ENCODE measurements at regions not wholly inside any gene's neighbourhood (a gene's known extent, or its start where the extent isn't known, plus 50 kb on each side); places are given as distances from the start of the nearest gene placed in this dataset.

DNA sequence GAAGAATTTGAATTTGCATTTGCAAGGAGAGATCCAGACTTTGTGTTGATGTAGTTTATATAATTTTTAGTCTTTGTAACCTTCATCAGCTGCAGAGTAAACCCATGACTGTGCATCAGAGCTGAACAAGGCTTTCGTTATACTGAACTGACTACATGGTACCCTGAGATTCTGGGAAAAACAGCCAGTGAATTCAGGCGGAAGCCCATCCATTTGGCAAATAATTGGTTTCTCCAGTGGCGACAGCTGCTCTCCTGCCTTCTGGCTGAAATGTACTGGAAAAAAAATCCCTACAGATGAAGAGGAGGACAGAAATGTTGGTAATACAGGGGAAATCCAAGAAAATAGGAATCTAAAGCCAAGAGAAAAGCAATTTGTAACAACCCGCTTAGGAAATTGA is 657.5 kb upstream of the CDH7 start:
- FAIRE-seq, result no peak

- peak; percentile 17 for FAIRE-seq
These were observed 659.0 kb upstream of the CDH7 start for GRCh38 chr18:65091744-65092329.

DNA sequence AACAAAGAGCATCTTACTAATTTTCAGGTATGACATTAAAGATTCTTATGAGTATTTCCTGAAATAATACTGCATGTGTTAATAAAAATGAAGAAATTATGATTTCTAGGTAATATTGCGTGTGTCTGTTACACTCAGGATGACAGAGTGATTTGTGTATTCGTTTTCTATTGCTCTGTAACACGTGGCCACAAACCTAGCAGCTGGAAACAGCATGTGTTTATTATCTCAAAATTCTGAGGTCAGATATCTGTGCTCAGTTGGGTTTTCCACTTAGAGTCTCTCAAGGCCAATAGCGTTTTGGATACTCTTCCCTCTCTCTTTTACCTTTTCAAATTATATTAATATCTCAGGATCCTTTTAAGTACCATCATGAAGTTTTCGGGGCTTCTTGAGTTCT is 667.9 kb upstream of the CDH7 start:
- no peak for FAIRE-seq

DNA sequence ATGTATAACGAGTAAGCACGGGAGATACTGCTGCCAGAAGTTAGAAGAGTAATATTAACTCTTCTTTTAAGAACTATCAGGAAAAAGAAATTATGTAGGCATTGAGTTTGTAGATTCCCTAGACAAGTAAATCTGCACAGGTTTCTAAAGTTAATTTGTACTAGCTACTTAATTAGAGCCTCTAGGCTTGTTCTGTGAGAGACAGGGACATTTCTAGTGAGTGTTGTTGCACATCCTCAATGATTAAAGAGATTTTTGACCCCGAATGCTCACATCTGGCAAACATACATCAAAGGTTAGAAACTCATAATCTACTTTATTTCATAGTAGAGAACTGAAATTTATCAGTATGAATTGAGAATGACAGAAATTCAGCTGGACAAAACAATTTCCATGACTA is 669.0 kb upstream of the CDH7 start:
- FAIRE-seq, result no peak

DNA sequence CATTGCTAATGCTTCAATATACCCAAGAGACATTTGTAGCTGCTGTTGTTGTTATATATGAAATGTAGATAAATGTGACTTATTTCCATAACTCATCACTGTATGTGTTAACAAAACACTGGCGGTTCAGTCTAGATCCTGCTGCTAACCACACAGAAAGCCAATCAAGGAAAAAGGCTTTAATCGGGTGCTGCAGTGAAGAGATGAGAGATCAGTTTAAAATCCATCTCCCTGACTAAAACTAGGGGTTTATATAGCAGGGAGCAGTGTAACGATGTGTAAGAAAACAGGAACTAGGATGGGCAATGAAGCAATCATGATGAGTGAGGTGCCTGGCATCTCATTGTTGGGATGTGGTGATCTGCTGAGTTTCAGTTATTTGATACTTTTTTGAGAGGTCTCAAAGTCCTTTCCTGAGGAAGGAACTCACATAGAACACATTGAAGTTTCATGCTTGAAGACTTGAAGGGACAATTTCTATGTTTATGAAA is 677.7 kb upstream of the CDH7 start:
- no peak for FAIRE-seq

- FAIRE-seq, result no peak
These were observed 693.3 kb upstream of the CDH7 start for GRCh38 chr18:65057439-65058083.

GRCh38 chr18:65056575-65056974 is 694.2 kb upstream of the CDH7 start:
- no peak for FAIRE-seq

DNA sequence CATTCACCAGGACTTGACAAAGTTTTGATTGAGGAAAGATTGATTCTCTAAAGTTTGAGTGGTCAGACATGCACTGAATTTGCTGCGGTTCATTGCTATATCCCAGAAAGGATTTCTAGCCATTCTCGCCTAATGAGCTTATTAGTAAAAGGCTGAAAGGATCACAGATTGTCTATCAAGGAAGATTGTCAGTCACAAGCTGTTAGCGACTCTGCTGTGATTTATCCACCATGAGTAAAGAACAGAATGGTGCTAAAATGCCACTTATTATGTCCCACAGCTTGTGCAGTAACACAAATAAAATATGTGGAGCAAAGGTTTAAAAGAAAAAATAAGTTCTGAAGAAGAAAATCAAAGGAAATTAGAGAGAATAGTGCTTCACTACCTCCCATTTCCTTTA is 701.2 kb upstream of the CDH7 start:
- no peak for FAIRE-seq

GRCh38 chr18:65039578-65039977 is 711.2 kb upstream of the CDH7 start:
- FAIRE-seq, result no peak

DNA sequence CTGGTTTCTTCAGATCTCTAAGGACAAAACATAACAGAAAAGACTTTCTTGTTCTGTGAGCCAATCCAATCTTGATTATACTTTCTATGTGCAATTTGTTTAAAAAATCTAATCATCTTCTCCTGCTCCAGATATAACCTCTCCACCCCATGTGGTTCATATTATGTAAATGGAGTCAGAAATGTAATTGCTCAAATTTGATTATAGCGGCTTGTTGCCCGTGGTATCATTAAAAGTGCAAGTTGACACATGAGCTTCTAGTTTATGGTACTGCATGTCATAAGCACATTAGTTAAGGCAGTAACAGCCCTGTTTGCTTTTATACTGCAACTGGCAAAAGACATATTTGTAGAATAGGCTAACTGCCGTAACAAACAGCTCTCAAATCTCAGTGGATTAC is 715.1 kb upstream of the CDH7 start:
- FAIRE-seq, result no peak

- no peak for FAIRE-seq
These were observed 725.1 kb upstream of the CDH7 start for GRCh38 chr18:65025756-65026155.

DNA sequence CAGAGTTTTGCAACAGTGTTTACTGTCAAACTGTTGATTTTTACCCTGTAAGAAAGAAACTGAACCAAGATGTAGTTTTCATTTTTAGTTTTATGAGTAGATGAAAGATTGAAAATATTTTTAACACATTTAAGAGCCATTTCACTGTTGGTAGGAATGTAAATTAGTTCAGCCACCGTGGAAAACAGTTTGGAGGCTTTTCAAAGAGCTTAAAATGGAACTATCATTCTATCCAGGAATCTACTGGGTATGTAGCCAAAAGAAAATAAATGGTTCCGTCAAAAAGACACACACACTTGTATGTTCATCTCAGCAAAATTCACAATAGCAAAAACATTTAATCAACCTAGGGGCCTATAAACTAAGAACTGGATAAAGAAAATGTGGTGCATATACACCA is 729.8 kb upstream of the CDH7 start:
- no peak for FAIRE-seq

GRCh38 chr18:65018184-65018583 is 732.6 kb upstream of the CDH7 start:
- no peak for FAIRE-seq

DNA sequence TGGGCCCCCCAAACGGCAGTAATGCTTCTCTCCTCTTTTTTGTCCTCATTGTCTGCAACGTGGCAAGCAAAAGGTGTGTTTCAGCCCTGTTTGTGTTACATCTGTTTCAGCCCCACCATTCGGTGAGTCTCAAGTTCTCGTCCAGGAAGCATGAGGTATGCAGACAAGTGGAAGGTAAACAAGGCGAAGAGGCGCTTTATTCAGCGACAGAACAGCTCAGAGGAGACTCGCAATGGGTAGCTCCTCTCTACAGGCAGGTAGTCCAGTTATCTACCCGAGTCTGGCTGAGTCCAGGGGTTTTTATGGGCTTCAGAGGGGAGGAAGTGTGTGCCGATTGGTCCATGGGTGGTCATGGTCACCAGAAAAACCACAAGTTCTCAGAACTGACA is 733.4 kb upstream of the CDH7 start:
- no peak for FAIRE-seq

- no peak for FAIRE-seq
These were observed 734.0 kb upstream of the CDH7 start for GRCh38 chr18:65016631-65017371.

DNA sequence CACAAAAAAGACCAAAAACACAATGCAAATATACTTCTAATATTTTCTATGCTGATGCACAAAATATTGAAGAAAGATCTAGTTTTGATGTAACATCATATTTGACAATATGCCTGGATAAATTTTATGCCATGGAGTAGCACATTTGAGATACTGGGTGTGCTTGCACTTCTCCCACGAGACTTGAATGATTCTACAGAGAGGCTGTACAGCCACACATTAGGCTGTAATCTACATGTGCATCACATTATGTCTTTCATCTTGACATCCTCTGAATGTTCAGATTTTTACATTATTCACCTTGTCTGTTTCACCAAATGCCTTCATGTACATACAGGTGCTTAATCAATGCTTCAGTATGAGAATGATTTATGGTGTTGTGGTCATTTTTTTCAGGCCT is 756.4 kb upstream of the CDH7 start:
- FAIRE-seq, result no peak

- FAIRE-seq, result no peak
These were observed 757.1 kb upstream of the CDH7 start for GRCh38 chr18:64993695-64994094.

GRCh38 chr18:64992654-64993053 is 758.2 kb upstream of the CDH7 start:
- no peak for FAIRE-seq

DNA sequence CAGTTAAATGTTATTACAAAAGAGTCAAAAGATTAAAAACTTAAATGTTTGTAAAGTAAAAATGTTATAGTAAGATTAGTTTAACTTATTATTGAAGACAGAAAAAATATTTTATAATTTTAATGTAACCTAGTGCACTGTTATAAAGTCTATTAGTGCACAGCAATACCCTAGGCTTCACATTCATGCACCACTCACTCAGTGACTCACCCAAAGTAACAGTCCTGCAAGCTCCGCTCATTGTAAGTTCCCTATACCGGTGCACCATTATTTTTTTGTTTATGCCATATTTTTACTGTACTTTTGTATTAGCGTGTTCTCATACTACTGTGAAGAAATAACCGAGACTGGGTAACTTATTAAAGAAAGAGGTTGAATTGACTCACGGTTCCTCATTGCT is 759.7 kb upstream of the CDH7 start:
- no peak for FAIRE-seq

DNA sequence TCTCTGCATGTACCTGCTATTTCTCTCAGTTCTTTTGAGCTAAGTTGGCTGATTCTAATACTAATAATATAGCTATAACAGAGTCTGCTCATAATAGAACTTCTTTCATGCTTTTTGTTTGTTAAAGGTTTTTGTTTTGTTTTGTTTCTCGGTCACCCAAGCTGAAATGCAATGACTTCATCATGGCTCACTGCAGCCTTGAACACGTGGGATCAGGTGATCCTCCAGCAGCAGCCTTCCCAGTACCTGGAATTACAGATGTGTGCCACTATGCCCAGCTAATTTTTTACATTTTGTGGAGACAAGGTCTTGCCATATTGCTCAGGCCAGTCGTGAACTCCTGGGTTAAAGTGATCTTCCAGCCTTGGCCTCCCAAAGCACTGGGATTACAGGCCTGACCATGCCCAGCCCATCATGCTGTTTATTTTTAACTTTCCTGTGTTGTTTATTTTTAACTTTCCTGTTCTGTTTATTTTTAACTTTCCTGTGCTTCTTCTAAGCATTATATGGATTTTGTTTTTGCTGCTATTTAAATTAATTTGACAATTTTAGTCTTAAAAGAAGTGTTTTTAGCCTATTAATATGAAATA is 763.8 kb upstream of the CDH7 start:
- no peak for FAIRE-seq

- FAIRE-seq, result no peak
These were observed 767.1 kb upstream of the CDH7 start for GRCh38 chr18:64983497-64984238.

DNA sequence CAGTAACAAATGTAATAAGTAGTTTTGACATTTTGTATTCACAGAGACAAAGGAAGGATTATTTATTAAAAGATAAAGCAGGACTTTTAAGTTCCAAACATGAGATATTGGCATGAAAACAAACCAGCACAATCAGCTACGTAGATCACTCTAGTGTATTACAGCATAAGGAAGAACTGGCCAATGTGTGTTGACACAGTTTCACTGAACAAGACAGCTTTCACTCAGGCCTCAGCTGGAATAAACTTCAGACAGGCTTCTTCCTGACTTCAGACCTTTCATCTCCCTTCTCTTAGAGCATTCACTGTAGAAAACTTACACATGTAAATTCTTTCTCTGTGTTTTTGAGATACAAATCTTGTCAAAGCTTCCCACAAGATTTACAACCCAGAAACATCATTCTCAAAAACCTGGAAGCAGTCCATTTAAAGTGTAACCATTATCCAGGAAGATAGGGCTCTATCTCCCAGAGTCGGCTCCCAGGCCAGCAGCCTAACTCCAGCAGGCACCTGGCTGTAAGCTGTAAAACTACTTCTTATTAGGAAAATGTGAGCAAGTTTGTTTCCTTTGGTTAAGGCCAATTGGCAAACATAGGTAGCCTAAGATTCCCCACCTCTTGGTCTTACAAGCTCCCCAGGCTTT is 768.3 kb upstream of the CDH7 start:
- no peak for FAIRE-seq

DNA sequence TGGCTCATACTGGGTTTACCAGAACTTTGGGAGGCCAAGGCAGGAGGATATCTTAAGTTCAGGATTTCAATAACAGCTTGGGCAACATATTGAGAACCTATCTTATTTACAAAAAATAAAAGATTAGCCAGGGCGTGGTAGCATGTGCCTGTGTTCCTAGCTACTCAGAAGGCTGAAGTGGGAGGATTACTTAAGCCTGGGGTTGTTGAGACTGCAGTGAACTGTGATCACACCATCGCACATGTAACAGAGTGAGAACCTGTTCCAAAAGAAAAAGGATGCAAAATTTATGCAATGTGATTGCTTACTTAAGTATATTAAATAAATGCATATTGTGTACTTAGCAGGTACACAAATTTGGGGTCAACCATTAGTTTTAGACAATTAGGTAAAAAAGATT is 768.9 kb upstream of the CDH7 start:
- FAIRE-seq, result no peak
